ENCODE measurements at regions not wholly inside any gene's neighbourhood (a gene's known extent, or its start where the extent isn't known, plus 50 kb on each side); places are given as distances from the start of the nearest gene placed in this dataset.

DNA sequence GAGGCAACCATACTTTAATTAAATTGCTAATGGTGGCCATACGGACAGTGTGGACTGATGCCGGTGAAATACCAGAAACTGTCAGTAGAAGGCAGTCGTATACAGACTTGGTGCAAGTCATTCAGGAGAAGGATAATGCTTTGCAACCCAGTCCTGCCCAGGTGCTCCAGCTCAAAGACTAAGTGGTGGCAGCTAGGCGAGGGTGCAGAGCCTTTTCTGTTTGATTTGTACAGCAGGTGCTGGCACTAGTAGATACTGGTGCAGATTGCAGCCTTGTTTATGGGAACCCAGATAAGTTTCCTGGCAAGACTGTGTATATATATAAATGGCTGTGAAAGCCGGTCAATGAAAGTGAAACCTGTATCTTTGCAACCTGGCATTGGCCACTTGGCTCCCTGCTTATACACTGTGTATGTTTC, 208.3 kb upstream of the SYT4 start:
- TF ChIP-seq, protein P1, sequence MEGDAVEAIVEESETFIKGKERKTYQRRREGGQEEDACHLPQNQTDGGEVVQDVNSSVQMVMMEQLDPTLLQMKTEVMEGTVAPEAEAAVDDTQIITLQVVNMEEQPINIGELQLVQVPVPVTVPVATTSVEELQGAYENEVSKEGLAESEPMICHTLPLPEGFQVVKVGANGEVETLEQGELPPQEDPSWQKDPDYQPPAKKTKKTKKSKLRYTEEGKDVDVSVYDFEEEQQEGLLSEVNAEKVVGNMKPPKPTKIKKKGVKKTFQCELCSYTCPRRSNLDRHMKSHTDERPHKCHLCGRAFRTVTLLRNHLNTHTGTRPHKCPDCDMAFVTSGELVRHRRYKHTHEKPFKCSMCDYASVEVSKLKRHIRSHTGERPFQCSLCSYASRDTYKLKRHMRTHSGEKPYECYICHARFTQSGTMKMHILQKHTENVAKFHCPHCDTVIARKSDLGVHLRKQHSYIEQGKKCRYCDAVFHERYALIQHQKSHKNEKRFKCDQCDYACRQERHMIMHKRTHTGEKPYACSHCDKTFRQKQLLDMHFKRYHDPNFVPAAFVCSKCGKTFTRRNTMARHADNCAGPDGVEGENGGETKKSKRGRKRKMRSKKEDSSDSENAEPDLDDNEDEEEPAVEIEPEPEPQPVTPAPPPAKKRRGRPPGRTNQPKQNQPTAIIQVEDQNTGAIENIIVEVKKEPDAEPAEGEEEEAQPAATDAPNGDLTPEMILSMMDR (IDR thresholded peaks at IDR 0.05; ENCODE audit: borderline replicate concordance, control extremely low read depth, extremely low read depth, insufficient read depth, missing control alignments): no peak
- no peak for DNase-seq (ENCODE audit: low spot score)

DNA sequence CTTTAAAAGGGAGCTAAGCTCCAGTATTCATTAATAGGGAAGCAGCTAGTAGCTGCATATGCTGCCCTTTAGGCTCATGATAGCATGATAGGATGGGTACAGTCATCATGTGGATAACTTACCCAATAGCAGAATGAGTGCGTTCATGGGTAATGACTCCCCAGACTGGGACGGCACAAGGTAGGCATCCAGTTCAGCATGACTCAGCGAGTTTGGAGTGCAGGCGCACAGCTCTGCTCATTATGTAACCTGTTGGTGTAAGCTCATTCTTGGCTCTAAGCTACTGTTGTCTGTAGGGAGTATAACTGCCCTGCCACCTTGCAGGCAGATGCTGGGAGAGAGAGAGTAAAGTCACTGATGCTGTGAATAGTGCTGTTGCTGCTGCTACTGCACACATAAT, 209.2 kb upstream of the SYT4 start:
- DNase-seq (ENCODE audit: low spot score): no peak
- TF ChIP-seq, protein P1 (IDR thresholded peaks at IDR 0.05; ENCODE audit: borderline replicate concordance, control extremely low read depth, extremely low read depth, insufficient read depth, missing control alignments): no peak
- in situ Hi-C loops (cut with MboI; ENCODE audit: low sequenced_read_pairs, unreplicated experiment): no loop called here

More for the DNA sequence above, 208.3 kb upstream of the SYT4 start:
- in situ Hi-C loops (cut with MboI; ENCODE audit: low sequenced_read_pairs, unreplicated experiment): no loop called here

DNA sequence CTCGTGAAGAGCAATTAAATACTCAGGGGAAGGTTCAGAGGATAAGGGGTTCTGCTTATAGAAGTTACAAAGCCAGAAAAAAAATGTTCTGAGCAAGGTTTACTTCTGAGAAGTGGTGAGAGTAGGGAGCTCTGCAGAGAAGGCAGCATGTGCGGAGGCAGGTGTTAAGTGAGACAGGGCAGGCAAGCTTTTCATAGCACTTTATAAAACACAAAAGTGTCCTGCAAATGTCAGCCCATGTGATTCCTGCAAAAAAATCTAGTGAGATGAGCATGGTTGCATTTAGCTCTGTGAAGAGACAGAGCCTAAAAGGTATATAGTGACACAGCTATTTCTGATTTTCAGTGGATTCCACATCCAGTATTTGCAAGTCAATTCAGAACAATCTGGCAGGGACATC, 223.8 kb upstream of the SYT4 start:
- no peak for DNase-seq (ENCODE audit: low spot score)
- TF ChIP-seq, protein P1 (IDR thresholded peaks at IDR 0.05; ENCODE audit: borderline replicate concordance, control extremely low read depth, extremely low read depth, insufficient read depth, missing control alignments): no peak
- in situ Hi-C loops (cut with MboI; ENCODE audit: low sequenced_read_pairs, unreplicated experiment): no loop called here

DNA sequence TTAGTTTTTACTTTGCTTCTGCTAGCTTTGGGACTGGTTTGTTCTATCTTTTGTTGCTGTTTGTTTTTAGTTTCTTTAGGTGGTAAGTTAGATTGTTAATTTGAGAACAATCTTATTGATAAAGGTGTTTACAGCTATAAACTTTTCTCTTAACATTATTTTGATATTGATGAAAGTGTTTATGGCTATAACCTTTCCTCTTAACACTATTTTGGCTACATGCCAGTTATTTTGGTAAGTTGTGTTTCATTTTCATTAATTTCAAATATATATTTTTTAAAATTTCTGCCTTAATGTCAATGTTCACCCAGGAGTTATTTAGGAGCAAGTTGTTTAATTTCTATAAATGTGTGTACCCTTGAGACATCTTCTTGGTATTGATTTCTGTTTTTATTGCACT, 229.6 kb upstream of the SYT4 start:
- in situ Hi-C loops (cut with MboI; ENCODE audit: low sequenced_read_pairs, unreplicated experiment): no loop called here
- DNase-seq (ENCODE audit: low spot score): no peak
- TF ChIP-seq, protein P1 (IDR thresholded peaks at IDR 0.05; ENCODE audit: borderline replicate concordance, control extremely low read depth, extremely low read depth, insufficient read depth, missing control alignments): no peak

DNA sequence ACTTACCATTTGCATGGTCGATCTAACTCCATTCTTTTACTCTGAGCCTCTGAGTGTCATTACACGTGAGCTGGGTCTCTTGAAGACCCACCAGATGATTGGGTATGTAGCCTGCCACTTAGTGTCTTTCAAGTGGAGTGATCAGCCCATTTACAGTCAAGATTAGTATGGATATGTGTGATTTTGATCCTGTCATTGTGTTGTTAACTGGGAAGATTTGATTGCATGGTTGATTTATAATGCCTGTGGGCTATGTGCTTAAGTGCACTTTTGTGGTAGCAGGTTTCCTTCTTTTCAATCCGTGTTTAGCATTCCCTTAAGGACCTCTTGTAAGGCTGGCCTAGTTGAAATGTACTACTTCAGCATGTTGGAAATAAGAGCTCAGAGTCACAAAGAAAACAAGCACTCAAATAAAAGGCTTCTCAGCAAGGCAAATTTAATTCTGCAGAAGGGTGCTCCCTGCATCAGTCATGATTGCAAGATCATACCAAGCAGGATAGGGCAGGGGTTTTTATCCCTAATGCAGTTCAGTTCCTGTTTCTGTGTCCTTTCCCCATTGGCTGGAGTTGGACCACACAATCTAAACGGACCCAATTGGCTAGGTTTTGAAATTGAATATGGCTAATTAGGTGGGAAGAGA, 230.7 kb upstream of the SYT4 start:
- DNase-seq (ENCODE audit: low spot score): no peak
- TF ChIP-seq, protein P1 (IDR thresholded peaks at IDR 0.05; ENCODE audit: borderline replicate concordance, control extremely low read depth, extremely low read depth, insufficient read depth, missing control alignments): no peak
- in situ Hi-C loops (cut with MboI; ENCODE audit: low sequenced_read_pairs, unreplicated experiment): no loop called here

DNA sequence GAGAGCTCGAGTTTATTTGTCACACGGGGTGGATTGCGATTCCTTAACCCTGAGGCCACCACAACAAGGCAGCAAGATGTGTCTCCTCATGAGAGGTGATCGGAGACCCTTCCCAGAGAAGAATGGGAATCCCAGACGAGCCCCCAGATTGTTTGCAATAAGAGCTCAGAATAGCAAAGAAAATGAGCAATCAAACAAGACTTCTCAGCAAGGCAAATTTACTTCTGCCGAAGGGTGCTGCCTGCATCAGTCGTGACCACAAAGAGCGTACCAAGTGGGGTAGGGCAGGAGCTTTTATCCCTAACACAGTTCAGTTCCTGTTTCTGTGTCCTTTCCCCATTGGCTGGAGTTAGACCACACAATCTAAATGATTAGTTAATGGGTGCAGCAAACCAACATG, 237.5 kb upstream of the SYT4 start:
- in situ Hi-C loops (cut with MboI; ENCODE audit: low sequenced_read_pairs, unreplicated experiment): no loop called here
- no peak for DNase-seq (ENCODE audit: low spot score)
- TF ChIP-seq, protein P1 (IDR thresholded peaks at IDR 0.05; ENCODE audit: borderline replicate concordance, control extremely low read depth, extremely low read depth, insufficient read depth, missing control alignments): no peak
